ENCODE measurements at regions not wholly inside any gene's neighbourhood (a gene's known extent, or its start where the extent isn't known, plus 50 kb on each side); places are given as distances from the start of the nearest gene placed in this dataset.

DNA sequence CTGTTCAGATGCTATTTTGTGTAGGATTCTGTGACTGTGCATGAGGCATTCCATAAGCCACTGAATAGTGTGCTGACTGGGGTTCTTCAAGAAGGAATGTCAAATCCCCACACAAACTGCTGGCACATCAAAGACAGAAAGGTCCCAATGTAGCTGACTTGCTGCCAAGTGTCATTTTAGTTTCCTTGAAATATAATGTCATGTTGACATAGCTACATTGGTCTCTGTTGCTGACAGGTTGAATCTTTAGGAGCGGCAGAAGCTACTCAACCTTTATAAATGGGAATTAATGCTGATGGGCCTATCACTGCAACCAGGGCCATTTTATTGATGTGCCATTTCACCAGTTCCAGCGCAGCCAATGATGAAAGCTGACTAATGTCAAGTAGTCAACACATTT is 1110.7 kb upstream of the B3GALT2 start:
- TF ChIP-seq, protein P1, sequence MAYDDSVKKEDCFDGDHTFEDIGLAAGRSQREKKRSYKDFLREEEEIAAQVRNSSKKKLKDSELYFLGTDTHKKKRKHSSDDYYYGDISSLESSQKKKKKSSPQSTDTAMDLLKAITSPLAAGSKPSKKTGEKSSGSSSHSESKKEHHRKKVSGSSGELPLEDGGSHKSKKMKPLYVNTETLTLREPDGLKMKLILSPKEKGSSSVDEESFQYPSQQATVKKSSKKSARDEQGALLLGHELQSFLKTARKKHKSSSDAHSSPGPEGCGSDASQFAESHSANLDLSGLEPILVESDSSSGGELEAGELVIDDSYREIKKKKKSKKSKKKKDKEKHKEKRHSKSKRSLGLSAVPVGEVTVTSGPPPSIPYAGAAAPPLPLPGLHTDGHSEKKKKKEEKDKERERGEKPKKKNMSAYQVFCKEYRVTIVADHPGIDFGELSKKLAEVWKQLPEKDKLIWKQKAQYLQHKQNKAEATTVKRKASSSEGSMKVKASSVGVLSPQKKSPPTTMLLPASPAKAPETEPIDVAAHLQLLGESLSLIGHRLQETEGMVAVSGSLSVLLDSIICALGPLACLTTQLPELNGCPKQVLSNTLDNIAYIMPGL (CRISPR knock-in tag; IDR thresholded peaks at IDR 0.05; ENCODE audit: borderline replicate concordance): no peak
- TF ChIP-seq POLR2A (IDR thresholded peaks at IDR 0.05; ENCODE audit: low read length) (no peak), EP300 (IDR thresholded peaks at IDR 0.05) (no peak), CHD4 (IDR thresholded peaks at IDR 0.05; ENCODE audit: borderline replicate concordance) (no peak), SREBF2 (IDR thresholded peaks at IDR 0.05) (no peak), RNF2 (IDR thresholded peaks at IDR 0.05; ENCODE audit: borderline replicate concordance, low read depth) (no peak), JUN (IDR thresholded peaks at IDR 0.05) (no peak)
- TF ChIP-seq, protein P2, sequence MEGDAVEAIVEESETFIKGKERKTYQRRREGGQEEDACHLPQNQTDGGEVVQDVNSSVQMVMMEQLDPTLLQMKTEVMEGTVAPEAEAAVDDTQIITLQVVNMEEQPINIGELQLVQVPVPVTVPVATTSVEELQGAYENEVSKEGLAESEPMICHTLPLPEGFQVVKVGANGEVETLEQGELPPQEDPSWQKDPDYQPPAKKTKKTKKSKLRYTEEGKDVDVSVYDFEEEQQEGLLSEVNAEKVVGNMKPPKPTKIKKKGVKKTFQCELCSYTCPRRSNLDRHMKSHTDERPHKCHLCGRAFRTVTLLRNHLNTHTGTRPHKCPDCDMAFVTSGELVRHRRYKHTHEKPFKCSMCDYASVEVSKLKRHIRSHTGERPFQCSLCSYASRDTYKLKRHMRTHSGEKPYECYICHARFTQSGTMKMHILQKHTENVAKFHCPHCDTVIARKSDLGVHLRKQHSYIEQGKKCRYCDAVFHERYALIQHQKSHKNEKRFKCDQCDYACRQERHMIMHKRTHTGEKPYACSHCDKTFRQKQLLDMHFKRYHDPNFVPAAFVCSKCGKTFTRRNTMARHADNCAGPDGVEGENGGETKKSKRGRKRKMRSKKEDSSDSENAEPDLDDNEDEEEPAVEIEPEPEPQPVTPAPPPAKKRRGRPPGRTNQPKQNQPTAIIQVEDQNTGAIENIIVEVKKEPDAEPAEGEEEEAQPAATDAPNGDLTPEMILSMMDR (IDR thresholded peaks at IDR 0.05): no peak
- TF ChIP-seq, protein P3, sequence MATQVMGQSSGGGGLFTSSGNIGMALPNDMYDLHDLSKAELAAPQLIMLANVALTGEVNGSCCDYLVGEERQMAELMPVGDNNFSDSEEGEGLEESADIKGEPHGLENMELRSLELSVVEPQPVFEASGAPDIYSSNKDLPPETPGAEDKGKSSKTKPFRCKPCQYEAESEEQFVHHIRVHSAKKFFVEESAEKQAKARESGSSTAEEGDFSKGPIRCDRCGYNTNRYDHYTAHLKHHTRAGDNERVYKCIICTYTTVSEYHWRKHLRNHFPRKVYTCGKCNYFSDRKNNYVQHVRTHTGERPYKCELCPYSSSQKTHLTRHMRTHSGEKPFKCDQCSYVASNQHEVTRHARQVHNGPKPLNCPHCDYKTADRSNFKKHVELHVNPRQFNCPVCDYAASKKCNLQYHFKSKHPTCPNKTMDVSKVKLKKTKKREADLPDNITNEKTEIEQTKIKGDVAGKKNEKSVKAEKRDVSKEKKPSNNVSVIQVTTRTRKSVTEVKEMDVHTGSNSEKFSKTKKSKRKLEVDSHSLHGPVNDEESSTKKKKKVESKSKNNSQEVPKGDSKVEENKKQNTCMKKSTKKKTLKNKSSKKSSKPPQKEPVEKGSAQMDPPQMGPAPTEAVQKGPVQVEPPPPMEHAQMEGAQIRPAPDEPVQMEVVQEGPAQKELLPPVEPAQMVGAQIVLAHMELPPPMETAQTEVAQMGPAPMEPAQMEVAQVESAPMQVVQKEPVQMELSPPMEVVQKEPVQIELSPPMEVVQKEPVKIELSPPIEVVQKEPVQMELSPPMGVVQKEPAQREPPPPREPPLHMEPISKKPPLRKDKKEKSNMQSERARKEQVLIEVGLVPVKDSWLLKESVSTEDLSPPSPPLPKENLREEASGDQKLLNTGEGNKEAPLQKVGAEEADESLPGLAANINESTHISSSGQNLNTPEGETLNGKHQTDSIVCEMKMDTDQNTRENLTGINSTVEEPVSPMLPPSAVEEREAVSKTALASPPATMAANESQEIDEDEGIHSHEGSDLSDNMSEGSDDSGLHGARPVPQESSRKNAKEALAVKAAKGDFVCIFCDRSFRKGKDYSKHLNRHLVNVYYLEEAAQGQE (IDR thresholded peaks at IDR 0.05): no peak

Measured in A549 (cell line).